WERI-Rb-1 (cell line): ENCODE measurements at regions not wholly inside any gene's neighbourhood (a gene's known extent, or its start where the extent isn't known, plus 50 kb on each side); places are given as distances from the start of the nearest gene placed in this dataset.

ENCODE experiments used
- DNase-seq: peaks from one replicate; pipeline ENCODE4 v3.0.0-alpha.2; 2020
- H3K27ac ChIP-seq: fragments of 250-450 bp; sonication (Bioruptor Pico); 2 replicates; pipeline ENCODE4 v1.5.1; 2020; ENCODE audit warnings: mild to moderate bottlenecking, moderate library complexity
- H3K27me3 ChIP-seq: fragments of 250-450 bp; sonication (Bioruptor Pico); 2 replicates; pipeline ENCODE4 v1.5.1; 2021; ENCODE audit warnings: mild to moderate bottlenecking, low read depth, moderate library complexity; ENCODE audit not compliant: insufficient read depth, severe bottlenecking
- H3K36me3 ChIP-seq: fragments of 250-450 bp; sonication (Bioruptor Pico); 2 replicates; pipeline ENCODE4 v1.5.1; 2020; ENCODE audit warnings: mild to moderate bottlenecking, moderate library complexity
- H3K4me3 ChIP-seq: 2 replicates; pipeline ENCODE4 v1.5.1; 2011; ENCODE audit warnings: low read depth, mild to moderate bottlenecking, control low read depth, low read length
- H3K9me3 ChIP-seq: fragments of 250-450 bp; sonication (Bioruptor Pico); 2 replicates; pipeline ENCODE4 v1.5.1; 2021; ENCODE audit warnings: mild to moderate bottlenecking, moderate library complexity; ENCODE audit not compliant: severe bottlenecking
- CTCF ChIP-seq: IDR thresholded peaks from 2 replicates; pipeline ENCODE4 v1.5.1; 2011; ENCODE audit warnings: low read depth, mild to moderate bottlenecking, control low read depth, inconsistent platforms, low read length

DNA sequence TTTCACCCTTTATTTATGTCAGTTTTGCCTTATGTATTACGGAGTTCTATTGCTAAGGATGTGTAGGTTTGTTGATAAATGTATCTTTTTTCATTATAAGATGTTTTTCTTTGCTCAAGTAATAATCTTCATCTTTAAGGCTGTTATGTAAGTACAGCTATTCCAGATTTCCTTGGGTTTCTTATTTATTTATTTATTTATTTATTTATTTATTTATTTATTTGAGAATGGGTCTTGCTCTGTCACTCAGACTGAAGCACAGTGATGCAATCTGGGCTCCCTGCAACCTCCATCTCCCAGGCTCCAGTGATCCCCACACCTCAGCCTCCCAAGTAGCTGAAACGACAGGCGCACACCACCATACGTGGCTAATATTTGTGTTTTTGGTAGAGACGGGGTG, 617.0 kb downstream of the SLITRK1 start:
- H3K27ac ChIP-seq = no peak overlapping the region
- H3K4me3 ChIP-seq = no peak overlapping the region
- no peak for DNase-seq
- H3K9me3 ChIP-seq = no peaks in the 10 kb centered on the region
- H3K27me3 ChIP-seq = no peaks in the 10 kb centered on the region
- TF ChIP-seq CTCF = no peak
- no peaks in the 10 kb centered on the region for H3K36me3 ChIP-seq

- no peak for DNase-seq
- peaks cover 3% of the 10 kb centered on the region for H3K9me3 ChIP-seq
- no peak overlapping the region for H3K4me3 ChIP-seq
- no peak for TF ChIP-seq CTCF
- H3K27ac ChIP-seq = no peak overlapping the region
- no peaks in the 10 kb centered on the region for H3K27me3 ChIP-seq
- H3K36me3 ChIP-seq = no peaks in the 10 kb centered on the region
These were observed 633.5 kb downstream of the SLITRK1 start for GRCh38 chr13:83248751-83249150.

DNA sequence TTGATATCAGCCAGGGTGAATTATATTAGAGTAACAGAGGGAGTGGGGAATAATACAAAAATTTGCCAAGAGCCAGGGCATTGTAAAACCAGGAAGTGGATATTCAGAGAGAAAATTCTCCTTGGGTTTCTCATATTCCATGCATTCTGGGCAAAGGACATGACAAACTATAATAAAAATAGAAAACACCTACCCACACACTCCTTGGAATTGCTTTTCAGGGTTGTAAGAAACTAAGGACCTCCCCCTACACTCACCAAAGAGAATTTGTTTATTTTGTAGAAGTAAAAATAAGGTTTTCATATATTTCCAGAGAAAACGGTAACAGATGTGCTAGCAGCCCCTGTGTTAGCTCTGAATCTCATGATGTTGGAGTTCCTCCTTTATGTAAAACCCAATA, 649.6 kb downstream of the SLITRK1 start:
- Histone ChIP-seq H3K4me3 (no peak overlapping the region), H3K9me3 (no peaks in the 10 kb centered on the region), H3K36me3 (no peaks in the 10 kb centered on the region), H3K27me3 (no peaks in the 10 kb centered on the region), H3K27ac (no peak overlapping the region)
- DNase-seq = no peak
- no peak for TF ChIP-seq CTCF

- Histone ChIP-seq H3K9me3 (no peaks in the 10 kb centered on the region), H3K27ac (no peak overlapping the region), H3K4me3 (no peak overlapping the region), H3K36me3 (no peaks in the 10 kb centered on the region), H3K27me3 (no peaks in the 10 kb centered on the region)
- TF ChIP-seq CTCF = no peak
- no peak for DNase-seq
These were observed 652.5 kb downstream of the SLITRK1 start for GRCh38 chr13:83229574-83230305.

DNA sequence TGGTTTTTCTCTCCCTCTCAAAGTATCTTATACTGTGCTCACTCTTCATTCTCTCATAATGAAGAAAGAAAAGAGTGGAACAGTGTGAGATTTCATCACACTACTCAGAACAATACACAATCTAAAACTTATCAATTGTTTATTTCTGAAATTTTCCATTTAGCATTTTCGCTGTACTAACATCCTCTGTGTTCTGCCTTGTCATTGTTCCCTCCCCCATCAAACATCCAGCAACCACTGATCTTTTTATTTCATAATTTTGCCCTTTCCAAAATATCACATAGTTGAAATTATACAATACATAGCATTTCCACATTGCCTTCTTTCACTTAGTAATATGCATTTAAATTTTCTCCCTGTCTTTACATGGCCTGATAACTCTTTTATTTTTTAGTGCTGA, 658.7 kb downstream of the SLITRK1 start:
- no peak for TF ChIP-seq CTCF
- H3K9me3 ChIP-seq = no peaks in the 10 kb centered on the region
- H3K27ac ChIP-seq = no peak overlapping the region
- no peak for DNase-seq
- no peaks in the 10 kb centered on the region for H3K27me3 ChIP-seq
- no peak overlapping the region for H3K4me3 ChIP-seq
- H3K36me3 ChIP-seq = no peaks in the 10 kb centered on the region

DNA sequence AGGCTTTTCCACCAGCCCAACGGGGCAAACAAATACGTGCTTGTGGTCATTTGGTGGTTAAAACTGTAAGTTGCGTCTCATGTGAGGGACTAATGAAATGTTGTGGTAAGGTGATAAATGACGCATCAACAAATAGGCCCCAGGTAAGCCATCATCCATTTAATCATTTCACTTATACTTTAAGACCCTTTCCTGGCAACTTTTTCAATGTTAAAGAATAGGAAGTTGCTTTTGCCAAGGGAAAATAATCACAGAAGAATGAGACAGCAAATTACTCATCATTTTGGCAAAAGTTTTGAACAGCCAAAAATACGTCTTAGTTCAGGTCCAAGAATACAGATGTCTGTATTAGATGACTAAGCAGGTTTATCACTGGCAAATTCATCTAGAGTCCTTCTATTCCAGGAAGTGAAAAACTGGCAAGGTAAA, 660.4 kb downstream of the SLITRK1 start:
- Histone ChIP-seq H3K27me3 (no peaks in the 10 kb centered on the region), H3K27ac (no peak overlapping the region), H3K4me3 (no peak overlapping the region), H3K36me3 (no peaks in the 10 kb centered on the region), H3K9me3 (no peaks in the 10 kb centered on the region)
- TF ChIP-seq CTCF = no peak
- no peak for DNase-seq
